ENCODE measurements at regions not wholly inside any gene's neighbourhood (a gene's known extent, or its start where the extent isn't known, plus 50 kb on each side); places are given as distances from the start of the nearest gene placed in this dataset.

DNA sequence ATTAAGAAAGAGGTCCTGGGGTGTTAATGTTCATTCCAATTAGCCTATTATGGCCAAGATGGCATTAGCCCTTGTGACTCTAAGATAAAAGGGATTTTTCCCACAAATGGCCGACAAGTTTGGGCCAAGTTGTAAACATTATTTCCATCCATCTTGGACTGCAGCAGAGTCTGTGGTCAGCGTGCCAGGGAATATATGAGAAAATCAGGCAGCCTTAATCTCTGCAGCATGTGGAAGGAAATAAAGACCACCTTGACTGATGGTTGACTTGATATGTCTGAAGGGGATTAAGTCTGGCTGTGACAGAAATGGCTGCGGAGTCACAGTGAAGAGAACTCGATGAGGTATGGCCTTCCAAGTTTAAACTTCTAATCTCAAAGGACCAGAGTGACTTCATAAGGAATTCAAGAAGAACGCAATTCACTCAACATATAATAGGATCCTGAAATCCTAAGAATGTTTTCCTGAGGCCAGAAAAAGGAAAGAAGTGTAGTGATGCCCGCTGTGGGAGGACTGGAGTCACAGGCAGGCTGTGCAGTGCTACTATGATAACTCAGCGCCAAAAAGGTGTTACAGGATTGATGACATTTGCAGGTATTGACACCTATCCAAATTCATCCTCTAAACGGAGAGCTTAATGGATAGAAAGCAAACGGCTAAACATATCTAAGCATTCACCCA lies 287.1 kb downstream of the SEC61B start:
- no peak for DNase-seq
- TF ChIP-seq, protein P1, sequence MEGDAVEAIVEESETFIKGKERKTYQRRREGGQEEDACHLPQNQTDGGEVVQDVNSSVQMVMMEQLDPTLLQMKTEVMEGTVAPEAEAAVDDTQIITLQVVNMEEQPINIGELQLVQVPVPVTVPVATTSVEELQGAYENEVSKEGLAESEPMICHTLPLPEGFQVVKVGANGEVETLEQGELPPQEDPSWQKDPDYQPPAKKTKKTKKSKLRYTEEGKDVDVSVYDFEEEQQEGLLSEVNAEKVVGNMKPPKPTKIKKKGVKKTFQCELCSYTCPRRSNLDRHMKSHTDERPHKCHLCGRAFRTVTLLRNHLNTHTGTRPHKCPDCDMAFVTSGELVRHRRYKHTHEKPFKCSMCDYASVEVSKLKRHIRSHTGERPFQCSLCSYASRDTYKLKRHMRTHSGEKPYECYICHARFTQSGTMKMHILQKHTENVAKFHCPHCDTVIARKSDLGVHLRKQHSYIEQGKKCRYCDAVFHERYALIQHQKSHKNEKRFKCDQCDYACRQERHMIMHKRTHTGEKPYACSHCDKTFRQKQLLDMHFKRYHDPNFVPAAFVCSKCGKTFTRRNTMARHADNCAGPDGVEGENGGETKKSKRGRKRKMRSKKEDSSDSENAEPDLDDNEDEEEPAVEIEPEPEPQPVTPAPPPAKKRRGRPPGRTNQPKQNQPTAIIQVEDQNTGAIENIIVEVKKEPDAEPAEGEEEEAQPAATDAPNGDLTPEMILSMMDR (IDR thresholded peaks at IDR 0.05), result no peak

GRCh38 chr9:99509900-99510535 lies 287.9 kb downstream of the SEC61B start:
- no peak overlapping the region for H3K27ac Mint-ChIP-seq
- no peak overlapping the region for H3K4me3 Mint-ChIP-seq
- no peaks in the 10 kb centered on the region for H3K36me3 Mint-ChIP-seq (ENCODE audit: low read depth)
- TF ChIP-seq, protein P1 (IDR thresholded peaks at IDR 0.05), result no peak
- no peak for DNase-seq
- H3K4me1 Mint-ChIP-seq (ENCODE audit: low read depth), result no peaks in the 10 kb centered on the region
- H3K27me3 Mint-ChIP-seq (ENCODE audit: insufficient read depth), result peaks cover 13% of the 10 kb centered on the region
- no peaks in the 10 kb centered on the region for H3K9me3 Mint-ChIP-seq

More for the DNA sequence above, 287.1 kb downstream of the SEC61B start:
- no peaks in the 10 kb centered on the region for H3K36me3 Mint-ChIP-seq (ENCODE audit: low read depth)
- H3K27me3 Mint-ChIP-seq (ENCODE audit: insufficient read depth), result peaks cover 13% of the 10 kb centered on the region
- H3K4me3 Mint-ChIP-seq, result no peak overlapping the region
- H3K9me3 Mint-ChIP-seq, result no peaks in the 10 kb centered on the region
- H3K27ac Mint-ChIP-seq, result no peak overlapping the region
- H3K4me1 Mint-ChIP-seq (ENCODE audit: low read depth), result no peaks in the 10 kb centered on the region

GRCh38 chr9:99511723-99512122 lies 289.6 kb downstream of the SEC61B start:
- Mint-ChIP-seq H3K4me3 (no peak overlapping the region), H3K36me3 (ENCODE audit: low read depth) (no peaks in the 10 kb centered on the region), H3K4me1 (ENCODE audit: low read depth) (no peaks in the 10 kb centered on the region), H3K9me3 (no peaks in the 10 kb centered on the region), H3K27ac (no peak overlapping the region), H3K27me3 (ENCODE audit: insufficient read depth) (peaks cover 13% of the 10 kb centered on the region)
- no peak for DNase-seq
- TF ChIP-seq, protein P1 (IDR thresholded peaks at IDR 0.05), result peak; percentile 49; the same call in 1 of the 2 replicates

GRCh38 chr9:99513441-99514112 lies 291.5 kb downstream of the SEC61B start:
- Mint-ChIP-seq H3K27ac (no peak overlapping the region), H3K36me3 (ENCODE audit: low read depth) (no peaks in the 10 kb centered on the region), H3K4me3 (no peak overlapping the region), H3K4me1 (ENCODE audit: low read depth) (no peaks in the 10 kb centered on the region), H3K9me3 (no peaks in the 10 kb centered on the region), H3K27me3 (ENCODE audit: insufficient read depth) (peaks cover 6% of the 10 kb centered on the region)
- DNase-seq, result no peak
- TF ChIP-seq, protein P1 (IDR thresholded peaks at IDR 0.05), result no peak

- DNase-seq, result no peak
- Mint-ChIP-seq H3K4me3 (no peak overlapping the region), H3K9me3 (no peaks in the 10 kb centered on the region), H3K4me1 (ENCODE audit: low read depth) (no peaks in the 10 kb centered on the region; the same call in 1 of the 2 replicates), H3K36me3 (ENCODE audit: low read depth) (no peaks in the 10 kb centered on the region), H3K27me3 (ENCODE audit: insufficient read depth) (peaks cover 5% of the 10 kb centered on the region), H3K27ac (no peak overlapping the region)
- TF ChIP-seq, protein P1 (IDR thresholded peaks at IDR 0.05), result no peak
Measured at GRCh38 chr9:99515093-99515492, 293.0 kb downstream of the SEC61B start.
